NCI-H1417 (cell line): ENCODE measurements at regions not wholly inside any gene's neighbourhood (a gene's known extent, or its start where the extent isn't known, plus 50 kb on each side); places are given as distances from the start of the nearest gene placed in this dataset.

Experiments
- DNase-seq, 3 experiments: peaks; one replicate each; lab custom pipeline; 2025; lab: John Stamatoyannopoulos, UW

DNA sequence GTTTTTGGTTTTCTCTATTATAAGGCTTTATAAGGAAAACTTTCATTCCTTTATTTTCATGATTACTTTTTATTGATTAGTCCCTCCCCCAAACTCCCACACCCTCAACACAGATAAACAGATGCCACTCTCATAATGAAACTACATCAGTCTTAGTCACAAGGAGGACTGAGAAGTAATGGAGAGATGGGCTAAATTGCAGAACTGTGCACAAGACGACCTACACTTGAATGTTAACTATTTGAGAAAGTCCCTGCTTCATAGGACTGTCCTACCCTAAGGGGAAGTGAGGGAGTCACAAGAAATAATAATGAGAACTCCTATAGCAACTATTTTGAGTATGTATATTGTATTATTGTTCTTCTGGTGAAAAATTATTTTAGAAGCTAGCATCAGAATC is 360.8 kb downstream of the RBM43 start:
- DNase-seq = no peak

DNA sequence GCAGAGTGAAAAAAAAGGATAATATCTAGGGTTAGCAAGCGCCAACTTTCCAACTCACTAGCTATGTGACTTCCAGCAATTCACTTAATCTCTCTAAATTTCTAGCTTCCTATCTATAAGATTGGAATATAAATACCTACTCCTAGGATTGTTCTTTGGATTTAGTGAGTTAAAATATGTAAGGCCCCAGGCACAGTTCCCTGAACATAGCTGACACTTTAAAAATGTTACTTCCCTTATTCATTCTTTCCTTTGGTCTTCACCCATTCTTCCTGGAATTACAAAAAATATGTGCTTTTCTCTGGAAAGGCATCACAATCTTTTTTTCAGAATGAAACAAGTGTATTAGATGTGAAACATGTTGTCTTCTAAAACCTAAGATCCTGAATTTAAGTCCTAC is 365.7 kb downstream of the RBM43 start:
- DNase-seq = no peak

DNA sequence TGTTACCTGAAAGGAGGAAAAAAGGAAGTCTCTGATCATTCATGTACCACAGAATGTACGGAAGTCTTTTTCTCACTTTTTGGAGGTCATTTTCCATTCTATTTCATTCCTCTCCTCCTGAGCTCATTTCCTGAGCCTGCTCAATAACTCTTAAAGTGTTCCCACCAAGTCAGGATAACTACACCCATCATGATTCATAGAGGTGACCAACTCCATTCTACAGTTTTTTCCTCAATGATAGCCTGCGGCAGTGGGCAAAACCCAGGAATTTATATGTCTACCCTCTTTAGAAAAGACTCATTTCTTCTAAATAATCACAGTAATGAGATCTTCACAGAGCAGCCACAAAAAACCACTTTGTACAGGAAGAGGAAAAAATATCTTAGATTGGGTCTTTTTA is 372.5 kb downstream of the RBM43 start:
- DNase-seq = no peak

GRCh38 chr2:150888337-150888736 is 373.3 kb downstream of the RBM43 start:
- no peak for DNase-seq

DNA sequence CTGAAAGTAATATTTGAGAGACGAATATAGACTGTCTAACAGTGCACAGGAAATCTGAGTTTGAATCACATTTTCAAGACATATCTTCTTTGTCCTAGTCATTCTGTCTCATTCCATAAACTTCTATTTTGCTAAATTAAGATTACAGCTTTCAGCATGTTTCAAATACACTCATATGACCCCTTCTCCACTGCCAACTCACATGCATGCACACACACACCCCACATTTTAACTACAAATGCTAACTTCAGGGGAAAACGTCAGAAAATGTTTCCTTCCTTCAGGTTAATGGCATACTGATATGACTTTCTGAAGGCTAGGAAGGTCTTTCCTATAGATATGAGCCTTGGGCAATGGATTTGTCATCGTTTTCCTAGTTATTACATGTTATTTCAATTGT is 373.7 kb downstream of the RBM43 start:
- no peak for DNase-seq

DNA sequence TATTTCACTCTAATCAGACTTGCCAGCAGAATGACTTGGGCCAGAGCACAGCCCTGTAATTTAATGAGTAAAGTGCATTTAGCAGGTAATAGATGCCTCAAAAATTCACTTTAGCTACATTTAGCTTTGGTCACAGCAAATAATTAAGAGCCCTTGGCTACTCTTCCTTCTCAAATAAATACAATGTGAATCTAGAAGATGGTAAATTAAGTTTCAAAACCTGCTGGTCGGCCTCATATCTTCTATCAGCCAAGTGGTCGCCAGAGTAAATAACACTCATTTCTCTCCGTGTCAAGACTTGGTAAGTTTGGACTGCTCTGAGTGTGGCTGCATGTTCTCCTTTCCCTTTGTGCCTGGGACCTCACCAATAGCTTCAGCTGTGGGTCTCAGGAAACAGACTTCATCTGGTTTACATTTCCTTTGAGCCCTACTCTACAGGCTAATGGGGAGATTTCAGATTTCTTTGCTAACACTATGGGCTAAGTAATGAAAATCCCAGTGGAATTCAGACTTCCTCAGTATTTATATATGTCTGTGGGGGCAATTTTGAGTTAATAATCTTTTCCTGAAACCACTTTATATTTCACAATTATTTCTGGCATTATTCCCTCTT is 375.8 kb downstream of the RBM43 start:
- DNase-seq = no peak

DNA sequence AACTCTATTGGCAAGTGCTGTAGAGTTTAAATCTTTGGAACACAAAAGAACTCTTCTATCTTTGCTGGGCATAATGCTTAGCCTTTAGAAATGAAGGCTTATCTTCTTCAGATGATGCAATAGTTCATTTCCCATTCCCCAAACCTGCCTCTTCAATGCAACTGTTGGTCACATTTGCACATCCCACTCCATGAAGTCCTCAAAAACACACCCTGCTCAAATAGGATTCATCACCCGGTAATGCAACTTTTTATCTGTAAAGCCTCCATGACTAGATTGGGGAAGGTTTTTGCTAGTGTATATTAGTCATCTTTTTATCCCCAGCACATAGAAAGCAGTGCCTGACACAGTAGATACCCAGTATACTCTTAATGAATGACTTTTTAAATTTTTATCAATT is 376.4 kb downstream of the RBM43 start:
- no peak for DNase-seq

DNA sequence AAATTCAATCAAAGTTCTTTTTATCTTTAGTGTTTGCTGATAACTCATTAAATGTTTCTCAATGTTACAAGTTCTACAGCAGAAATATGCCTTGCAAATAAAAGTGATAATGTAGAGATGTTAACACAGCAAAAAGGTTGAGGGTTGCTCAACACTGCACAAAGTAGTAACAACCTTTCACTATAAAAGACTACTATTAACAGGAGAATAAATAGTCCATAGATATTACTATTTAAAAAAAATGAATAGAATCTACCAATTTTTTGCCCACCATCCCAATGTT is 378.1 kb downstream of the RBM43 start:
- no peak for DNase-seq

DNA sequence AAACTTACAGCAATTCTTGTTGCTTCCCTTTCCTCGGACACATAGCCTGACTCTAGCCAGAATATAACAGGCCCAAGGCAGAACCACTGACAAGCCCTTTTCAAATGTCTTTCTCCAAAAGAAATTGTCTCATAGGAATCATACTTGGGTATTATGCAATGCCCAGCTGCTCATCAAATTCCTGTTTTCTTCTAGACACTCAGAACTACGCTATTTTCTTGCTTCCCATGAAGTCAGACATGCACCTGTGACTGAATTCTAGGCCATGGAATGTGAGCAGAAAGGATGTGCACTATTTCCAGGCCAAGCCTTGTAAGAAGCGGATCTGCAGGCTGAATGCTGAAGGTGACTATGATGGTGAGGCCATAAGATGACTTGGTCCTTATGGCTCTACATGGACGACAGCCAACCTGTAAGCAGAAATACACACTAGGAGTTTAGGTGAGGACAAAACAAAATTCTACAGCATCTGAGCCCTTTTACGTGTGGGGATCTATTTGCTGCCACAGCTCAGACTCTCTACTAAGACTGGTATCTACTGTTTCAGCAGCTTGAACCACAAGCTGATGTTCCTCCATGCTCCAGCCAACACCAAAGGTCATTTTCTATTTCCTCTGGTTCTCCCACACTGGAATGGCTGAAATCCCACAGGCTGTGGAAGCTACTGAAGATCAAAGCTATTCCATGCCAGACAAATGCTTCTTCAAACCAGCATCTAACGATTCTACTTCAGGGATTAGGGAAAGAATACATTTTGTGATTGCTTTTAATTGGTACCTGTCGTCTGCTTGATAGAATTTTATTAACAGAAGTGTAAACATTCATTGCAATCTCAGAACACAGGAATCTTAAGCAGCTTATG is 378.7 kb downstream of the RBM43 start:
- peak in 1 of 3 experiments; percentile 8 for DNase-seq

GRCh38 chr2:150880986-150881385 is 380.7 kb downstream of the RBM43 start:
- no peak for DNase-seq

GRCh38 chr2:150878356-150878755 is 383.3 kb downstream of the RBM43 start:
- no peak for DNase-seq

DNA sequence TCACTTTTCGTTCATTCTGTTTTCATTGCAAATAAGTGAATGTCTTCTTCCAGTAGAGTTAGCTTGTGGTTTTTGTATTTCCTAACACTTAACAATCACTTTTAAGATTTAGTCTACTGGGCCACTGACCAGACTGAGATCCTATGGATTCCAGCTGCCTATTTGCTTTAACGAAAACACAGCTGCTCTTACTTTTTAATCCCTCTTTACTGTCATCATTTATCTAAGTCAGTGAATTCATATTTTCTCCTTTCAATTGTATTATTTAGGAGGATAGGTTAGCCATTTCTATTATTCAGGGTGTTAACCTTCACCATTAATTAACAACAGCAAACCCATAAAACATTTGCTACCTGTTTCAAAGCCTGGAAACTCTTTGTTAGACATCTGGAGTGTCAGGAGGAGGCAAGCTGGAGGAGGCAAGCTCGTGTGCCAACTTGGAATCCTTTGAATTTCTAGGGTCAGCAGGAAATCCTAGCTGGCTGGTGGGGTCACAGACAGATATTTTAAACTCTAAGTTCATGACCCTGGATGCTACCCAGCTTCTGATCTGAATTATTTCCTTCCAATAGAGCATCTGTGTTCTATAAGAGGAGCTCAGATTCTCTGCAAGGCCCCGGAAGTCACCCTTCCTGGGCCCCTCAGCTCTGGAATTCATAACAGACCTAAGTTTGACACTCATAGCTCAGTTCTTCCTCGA is 385.3 kb downstream of the RBM43 start:
- DNase-seq = peak in 1 of 3 experiments; percentile 29

- DNase-seq = no peak
Measured at GRCh38 chr2:150873396-150873772, 385.9 kb upstream of the RND3 start.

GRCh38 chr2:150872756-150873395 is 385.4 kb upstream of the RND3 start:
- peak in 1 of 3 experiments; percentile 6 for DNase-seq

DNA sequence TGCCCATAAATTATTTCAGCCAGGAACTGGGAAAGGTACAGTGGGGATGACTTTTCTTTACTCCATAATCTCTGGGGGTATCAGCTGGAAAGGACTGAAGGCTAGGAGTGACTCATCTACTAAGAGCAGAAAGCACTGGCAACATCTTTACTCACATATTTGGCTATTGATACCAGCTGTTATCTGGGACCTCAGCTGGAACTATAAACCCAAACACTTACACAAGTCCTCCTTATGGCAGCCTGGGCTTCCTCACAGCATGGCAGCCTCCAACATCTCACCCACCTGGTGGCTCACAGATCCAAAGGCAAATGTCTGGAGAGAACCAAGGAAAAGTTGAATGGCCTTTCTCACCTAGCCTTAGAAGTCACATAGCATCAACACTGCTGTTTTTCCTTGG is 379.0 kb upstream of the RND3 start:
- DNase-seq = no peak

- DNase-seq = no peak
Measured at GRCh38 chr2:150863691-150864090, 376.2 kb upstream of the RND3 start.

- DNase-seq = peak in 2 of 3 experiments; percentile 27 to 42
Measured at GRCh38 chr2:150860301-150860700, 372.8 kb upstream of the RND3 start.

- DNase-seq = no peak
Measured at GRCh38 chr2:150859877-150860276, 372.4 kb upstream of the RND3 start.

GRCh38 chr2:150859162-150859561 is 371.7 kb upstream of the RND3 start:
- no peak for DNase-seq

- DNase-seq = no peak
Measured at GRCh38 chr2:150858382-150858781, 370.9 kb upstream of the RND3 start.

- no peak for DNase-seq
Measured at GRCh38 chr2:150856596-150857281, 369.3 kb upstream of the RND3 start.

DNA sequence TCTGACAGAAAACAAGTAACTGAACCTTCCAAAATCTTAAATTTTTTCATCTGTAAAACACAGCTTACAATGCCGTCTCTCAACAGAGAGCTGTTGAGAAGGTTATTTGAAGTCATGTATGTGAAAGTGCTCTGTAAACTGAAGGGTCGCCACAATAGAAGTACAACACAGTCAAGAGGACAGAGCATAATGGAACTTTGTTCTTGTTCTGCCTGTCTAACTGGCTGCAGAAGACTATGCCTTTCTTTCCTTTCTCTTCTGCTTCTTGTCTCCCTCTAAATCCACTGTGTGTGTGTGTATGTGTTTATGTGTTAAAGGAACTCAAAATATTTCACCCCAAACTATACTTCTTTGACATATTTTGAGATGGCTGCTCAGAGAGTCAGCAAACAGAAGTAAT is 365.8 kb upstream of the RND3 start:
- DNase-seq = no peak
